Activated CD8-positive, alpha-beta T cell treated with anti-CD3 and anti-CD28 coated beads for 36 hours (primary cell): ENCODE measurements at regions not wholly inside any gene's neighbourhood (a gene's known extent, or its start where the extent isn't known, plus 50 kb on each side); places are given as distances from the start of the nearest gene placed in this dataset.

Experiments
- ATAC-seq: fragments of 200-7000 bp; cut with Tn5 transposase; one replicate; pipeline ENCODE4 v1.10.0; 2021; ENCODE audit warnings: mild to moderate bottlenecking, moderate library complexity
- CTCF ChIA-PET: fragments of 350-600 bp; sonication (Branson Sonifier 250); formaldehyde crosslinking; loops from one replicate; lab custom pipeline; 2021; ENCODE audit warnings: antibody characterized with exemption; lab: Charles Lee
- POLR2A ChIA-PET: fragments of 350-600 bp; sonication (Branson Sonifier 250); formaldehyde crosslinking; loops from one replicate; lab custom pipeline; 2021; ENCODE audit warnings: antibody characterized with exemption; lab: Charles Lee
- DNase-seq: peaks from one replicate; pipeline ENCODE4 v3.0.0-alpha.2; 2020
- H3K27ac Mint-ChIP-seq: one replicate; pipeline ENCODE4 v1.8.0; 2021; ENCODE audit warnings: mild to moderate bottlenecking, mixed read lengths
- H3K27me3 Mint-ChIP-seq: one replicate; pipeline ENCODE4 v1.8.0; 2021; ENCODE audit warnings: mixed read lengths
- H3K36me3 Mint-ChIP-seq: one replicate; pipeline ENCODE4 v1.8.0; 2021; ENCODE audit warnings: low read depth, mixed read lengths
- H3K4me1 Mint-ChIP-seq: one replicate; pipeline ENCODE4 v1.8.0; 2021; ENCODE audit warnings: low read depth, mixed read lengths
- H3K4me3 Mint-ChIP-seq: one replicate; pipeline ENCODE4 v1.8.0; 2021; ENCODE audit warnings: mild to moderate bottlenecking, moderate library complexity, mixed read lengths
- H3K9me3 Mint-ChIP-seq: one replicate; pipeline ENCODE4 v1.8.0; 2021; ENCODE audit warnings: mixed read lengths
- CTCF ChIP-seq: fragments of 200-600 bp; IDR thresholded peaks from one replicate; pipeline ENCODE4 v1.8.0; 2022; ENCODE audit warnings: antibody characterized with exemption, mild to moderate bottlenecking
- intact Hi-C: fragments of 100-400 bp; cut with micrococcal nuclease; formaldehyde crosslinking; loops from one replicate; pipeline ENCODE4 v1.10.0; 2022

GRCh38 chr7:120216947-120217346 is 56.0 kb upstream of the KCND2 start:
- ATAC-seq (no peak), DNase-seq (no peak)
- H3K4me1 Mint-ChIP-seq: no peaks in the 10 kb centered on the region
- POLR2A ChIA-PET: interaction anchor here (0.7 kb wide), 2 partner anchors 22 to 194 kb away, joined by 3 to 6 read pairs; no protein-coding TSS in a partner anchor
- no peaks in the 10 kb centered on the region for H3K36me3 Mint-ChIP-seq
- no peak overlapping the region for H3K27ac Mint-ChIP-seq
- no peak overlapping the region for H3K4me3 Mint-ChIP-seq
- intact Hi-C loops: no loop called here
- H3K9me3 Mint-ChIP-seq: peaks cover 4% of the 10 kb centered on the region
- TF ChIP-seq CTCF: no peak
- CTCF ChIA-PET: interaction anchor here (1.3 kb wide), 1 partner anchor 10 kb away, joined by 3 read pairs; no protein-coding TSS in a partner anchor
- H3K27me3 Mint-ChIP-seq: no peaks in the 10 kb centered on the region

- Mint-ChIP-seq H3K36me3 (no peaks in the 10 kb centered on the region), H3K4me1 (no peaks in the 10 kb centered on the region), H3K27ac (no peak overlapping the region), H3K4me3 (no peak overlapping the region), H3K9me3 (no peaks in the 10 kb centered on the region), H3K27me3 (no peaks in the 10 kb centered on the region)
- TF ChIP-seq CTCF: no peak
- ChIA-PET POLR2A (no interaction called here), CTCF (interaction anchor here (1.1 kb wide), 1 partner anchor 10 kb away, joined by 3 read pairs; no protein-coding TSS in a partner anchor)
- ATAC-seq (no peak), DNase-seq (no peak)
- intact Hi-C loops: no loop called here
Measured at GRCh38 chr7:120218712-120219111, 54.3 kb upstream of the KCND2 start.

GRCh38 chr7:120221666-120222065 is 51.3 kb upstream of the KCND2 start:
- peaks cover 2% of the 10 kb centered on the region for H3K9me3 Mint-ChIP-seq
- H3K4me1 Mint-ChIP-seq: no peaks in the 10 kb centered on the region
- DNase-seq (no peak), ATAC-seq (no peak)
- intact Hi-C loops: no loop called here
- no peaks in the 10 kb centered on the region for H3K36me3 Mint-ChIP-seq
- TF ChIP-seq CTCF: no peak
- no peak overlapping the region for H3K4me3 Mint-ChIP-seq
- ChIA-PET POLR2A (no interaction called here), CTCF (no interaction called here)
- H3K27me3 Mint-ChIP-seq: no peaks in the 10 kb centered on the region
- H3K27ac Mint-ChIP-seq: no peak overlapping the region
